Kidney capillary endothelial cell (primary cell): ENCODE measurements at regions not wholly inside any gene's neighbourhood (a gene's known extent, or its start where the extent isn't known, plus 50 kb on each side); places are given as distances from the start of the nearest gene placed in this dataset.

Experiments used
- DNase-seq: peaks from one replicate; pipeline ENCODE4 v3.0.0-alpha.2; 2018; ENCODE audit warnings: low spot score

- no peak for DNase-seq
Observed at GRCh38 chr20:58139849-58140786, 88.3 kb downstream of the ANKRD60 start.

GRCh38 chr20:58138395-58138794 lies 90.1 kb downstream of the ANKRD60 start:
- DNase-seq: no peak

- DNase-seq: no peak
Observed at GRCh38 chr20:58137651-58138265, 90.7 kb downstream of the ANKRD60 start.

GRCh38 chr20:58137236-58137635 lies 91.2 kb downstream of the ANKRD60 start:
- no peak for DNase-seq

- no peak for DNase-seq
Observed at GRCh38 chr20:58136149-58136484, 92.3 kb downstream of the ANKRD60 start.

GRCh38 chr20:58135441-58136148 lies 92.9 kb downstream of the ANKRD60 start:
- no peak for DNase-seq

GRCh38 chr20:58133020-58133808 lies 95.2 kb downstream of the ANKRD60 start:
- DNase-seq: no peak

- no peak for DNase-seq
Observed at GRCh38 chr20:58131551-58132142, 96.8 kb downstream of the ANKRD60 start.

GRCh38 chr20:58131151-58131550 lies 97.3 kb downstream of the ANKRD60 start:
- peak; percentile 16 for DNase-seq

- no peak for DNase-seq
Observed at GRCh38 chr20:58130581-58130980, 97.9 kb downstream of the ANKRD60 start.

- no peak for DNase-seq
Observed at GRCh38 chr20:58130156-58130555, 98.3 kb downstream of the ANKRD60 start.

- DNase-seq: no peak
Observed at GRCh38 chr20:58129721-58130151, 98.7 kb downstream of the ANKRD60 start.

GRCh38 chr20:58128635-58129625 lies 99.5 kb downstream of the ANKRD60 start:
- DNase-seq: no peak

- DNase-seq: peak; percentile 73
Observed at GRCh38 chr20:58127701-58128111, 100.7 kb downstream of the ANKRD60 start.

GRCh38 chr20:58125726-58126125 lies 102.7 kb downstream of the ANKRD60 start:
- DNase-seq: no peak

GRCh38 chr20:58117944-58118343 lies 110.5 kb downstream of the ANKRD60 start:
- peak; percentile 14 for DNase-seq

- DNase-seq: no peak
Observed at GRCh38 chr20:58116505-58116904, 111.9 kb downstream of the ANKRD60 start.

GRCh38 chr20:58113716-58114115 lies 114.7 kb downstream of the ANKRD60 start:
- DNase-seq: no peak

- peak; percentile 27 for DNase-seq
Observed at GRCh38 chr20:58112017-58112781, 116.3 kb downstream of the ANKRD60 start.
